ENCODE measurements at regions not wholly inside any gene's neighbourhood (a gene's known extent, or its start where the extent isn't known, plus 50 kb on each side); places are given as distances from the start of the nearest gene placed in this dataset.

- DNase-seq: no peak
These were observed 65.0 kb upstream of the POU3F3 start for GRCh38 chr2:104788742-104789455.

GRCh38 chr2:104790100-104790811, 63.7 kb upstream of the POU3F3 start:
- DNase-seq: no peak

GRCh38 chr2:104790901-104791495, 62.9 kb upstream of the POU3F3 start:
- DNase-seq: no peak

GRCh38 chr2:104793966-104794365, 59.9 kb upstream of the POU3F3 start:
- no peak for DNase-seq

- DNase-seq: no peak
These were observed 59.5 kb upstream of the POU3F3 start for GRCh38 chr2:104794441-104794840.

All from NCI-H345 (cell line).